ENCODE measurements at regions not wholly inside any gene's neighbourhood (a gene's known extent, or its start where the extent isn't known, plus 50 kb on each side); places are given as distances from the start of the nearest gene placed in this dataset.

DNA sequence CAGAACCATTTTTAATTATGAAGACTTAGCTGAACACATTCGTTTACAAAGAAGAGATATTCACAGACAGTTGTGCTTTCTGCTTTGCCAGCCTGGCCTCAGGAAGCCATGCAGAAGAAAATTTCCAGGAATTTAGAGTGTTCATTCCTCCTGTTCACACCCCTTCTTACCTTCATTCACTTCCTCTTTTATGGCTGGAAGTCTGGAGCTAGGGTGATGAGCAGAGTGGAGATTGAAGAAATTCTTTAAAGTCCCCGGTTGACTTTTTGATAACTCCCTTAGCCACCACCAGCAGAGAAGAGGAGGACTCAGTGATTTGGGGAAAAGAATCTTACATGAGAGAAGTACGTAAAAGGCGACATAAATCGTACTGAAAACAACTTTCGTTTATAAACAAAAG is 263.6 kb upstream of the TSHZ3 start:
- TF ChIP-seq, protein P1, sequence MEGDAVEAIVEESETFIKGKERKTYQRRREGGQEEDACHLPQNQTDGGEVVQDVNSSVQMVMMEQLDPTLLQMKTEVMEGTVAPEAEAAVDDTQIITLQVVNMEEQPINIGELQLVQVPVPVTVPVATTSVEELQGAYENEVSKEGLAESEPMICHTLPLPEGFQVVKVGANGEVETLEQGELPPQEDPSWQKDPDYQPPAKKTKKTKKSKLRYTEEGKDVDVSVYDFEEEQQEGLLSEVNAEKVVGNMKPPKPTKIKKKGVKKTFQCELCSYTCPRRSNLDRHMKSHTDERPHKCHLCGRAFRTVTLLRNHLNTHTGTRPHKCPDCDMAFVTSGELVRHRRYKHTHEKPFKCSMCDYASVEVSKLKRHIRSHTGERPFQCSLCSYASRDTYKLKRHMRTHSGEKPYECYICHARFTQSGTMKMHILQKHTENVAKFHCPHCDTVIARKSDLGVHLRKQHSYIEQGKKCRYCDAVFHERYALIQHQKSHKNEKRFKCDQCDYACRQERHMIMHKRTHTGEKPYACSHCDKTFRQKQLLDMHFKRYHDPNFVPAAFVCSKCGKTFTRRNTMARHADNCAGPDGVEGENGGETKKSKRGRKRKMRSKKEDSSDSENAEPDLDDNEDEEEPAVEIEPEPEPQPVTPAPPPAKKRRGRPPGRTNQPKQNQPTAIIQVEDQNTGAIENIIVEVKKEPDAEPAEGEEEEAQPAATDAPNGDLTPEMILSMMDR (optimal IDR thresholded peaks at IDR 0.05 in 1 of 3, IDR thresholded peaks at IDR 0.05 in 1 of 3, conservative IDR thresholded peaks at IDR 0.05 in 1 of 3; ENCODE audit: extremely low read depth in 1 of 3, insufficient read depth in 2 of 3, low read length in 3 of 3): no peak
- no peak for TF ChIP-seq EZH2 (IDR thresholded peaks at IDR 0.05; ENCODE audit: low read length)

Measured in keratinocyte (primary cell).